Epithelial cell of proximal tubule (primary cell): ENCODE measurements at regions not wholly inside any gene's neighbourhood (a gene's known extent, or its start where the extent isn't known, plus 50 kb on each side); places are given as distances from the start of the nearest gene placed in this dataset.

Experiments
- DNase-seq: peaks from one replicate; pipeline ENCODE4 v3.0.0-alpha.2; 2011; ENCODE audit warnings: low read depth
- H3K4me3 ChIP-seq: 2 replicates; pipeline ENCODE4 v1.5.1; 2011; ENCODE audit warnings: low read depth, mild to moderate bottlenecking, low read length
- CTCF ChIP-seq: conservative IDR thresholded peaks from 2 replicates; pipeline ENCODE4 v1.5.1; 2012; ENCODE audit warnings: low read depth, mild to moderate bottlenecking, low read length

- no peak overlapping the region for H3K4me3 ChIP-seq
- no peak for DNase-seq
- TF ChIP-seq CTCF = no peak
These were observed 57.5 kb downstream of the CSF2 start for GRCh38 chr5:132130918-132131715.

DNA sequence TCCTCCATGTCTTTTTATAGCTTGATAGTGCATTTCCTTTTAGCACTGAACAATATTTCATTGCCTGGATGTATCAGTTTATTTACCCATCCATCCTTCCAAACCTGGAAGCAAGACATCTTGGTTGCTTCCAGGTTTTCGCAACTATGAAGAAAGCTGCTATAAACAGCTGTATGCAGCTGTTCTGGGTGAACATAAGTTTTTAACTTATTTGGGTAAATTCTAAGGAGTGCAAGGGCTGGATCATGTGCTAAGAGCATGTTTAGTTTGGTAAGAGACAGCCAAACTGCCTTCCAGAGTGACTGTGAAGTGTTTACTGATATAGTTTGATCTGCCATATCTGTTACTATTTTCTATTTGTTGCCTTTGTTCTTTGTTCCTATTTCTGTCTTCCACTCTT is 58.5 kb downstream of the CSF2 start:
- no peak overlapping the region for H3K4me3 ChIP-seq
- no peak for TF ChIP-seq CTCF
- DNase-seq = no peak

DNA sequence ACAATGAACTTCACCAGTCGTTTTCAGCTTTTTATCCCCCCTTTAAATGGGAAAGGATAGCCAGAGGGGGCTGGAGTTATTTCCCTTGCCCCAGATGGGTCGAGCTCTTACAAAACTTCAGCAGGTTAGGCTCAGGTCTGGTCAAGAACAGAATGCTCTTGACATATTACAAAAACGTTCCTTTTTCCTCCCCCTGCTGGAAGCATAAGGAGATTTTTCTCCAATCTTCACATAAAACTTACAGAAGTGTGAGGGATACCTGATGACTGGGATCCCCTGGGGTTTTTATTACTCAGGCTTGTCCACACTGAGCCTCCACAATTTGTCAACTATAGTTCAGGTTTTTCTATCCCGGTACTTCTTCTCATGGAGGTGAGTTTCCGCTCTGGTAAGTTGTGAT is 60.8 kb downstream of the CSF2 start:
- no peak overlapping the region for H3K4me3 ChIP-seq
- no peak for DNase-seq
- peak; percentile 52 for TF ChIP-seq CTCF

- no peak for TF ChIP-seq CTCF
- H3K4me3 ChIP-seq = no peak overlapping the region
- no peak for DNase-seq
These were observed 63.3 kb downstream of the CSF2 start for GRCh38 chr5:132136906-132137305.

- no peak overlapping the region for H3K4me3 ChIP-seq
- TF ChIP-seq CTCF = no peak
- no peak for DNase-seq
These were observed 64.7 kb downstream of the CSF2 start for GRCh38 chr5:132138260-132138659.
